ENCODE measurements at regions not wholly inside any gene's neighbourhood (a gene's known extent, or its start where the extent isn't known, plus 50 kb on each side); places are given as distances from the start of the nearest gene placed in this dataset.
"Not testable (repeated sequence)": the region's sequence is repeated elsewhere in the genome, so short reads cannot be mapped to it uniquely, and the experiment has no call there.

- peak; percentile 70 for DNase-seq (ENCODE audit: low read depth)
- in situ Hi-C loops (cut with HindIII; ENCODE audit: low pct_unique_long_range_greater_than_20kb, low sequenced_read_pairs) = no loop called here
Observed at GRCh38 chr6:56842686-56843475, 112.0 kb upstream of the BEND6 start.

DNA sequence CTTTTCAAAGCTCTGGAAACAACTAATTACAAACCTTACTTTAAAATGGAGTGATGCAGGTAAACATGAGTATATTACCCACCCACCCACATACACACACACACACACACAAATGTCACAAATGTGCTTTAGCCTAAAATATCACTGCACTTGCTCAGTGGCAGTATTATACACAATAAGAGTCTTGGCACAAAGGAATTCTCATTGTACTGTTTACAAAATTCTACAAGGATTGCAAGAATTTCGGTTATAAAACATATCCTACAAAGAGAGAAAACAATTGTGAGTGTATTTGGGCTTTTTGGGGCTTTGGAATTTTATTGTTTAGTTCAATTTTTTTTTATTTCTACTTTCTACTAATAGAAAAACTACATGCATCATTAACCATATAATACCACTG lies 113.2 kb upstream of the BEND6 start:
- in situ Hi-C loops (cut with HindIII; ENCODE audit: low pct_unique_long_range_greater_than_20kb, low sequenced_read_pairs) = no loop called here

GRCh38 chr6:56841381-56841749 lies 113.5 kb upstream of the BEND6 start:
- in situ Hi-C loops (cut with HindIII; ENCODE audit: low pct_unique_long_range_greater_than_20kb, low sequenced_read_pairs) = no loop called here
- DNase-seq (ENCODE audit: low read depth) = no peak

More for the DNA sequence above, 113.2 kb upstream of the BEND6 start:
- no peak for DNase-seq (ENCODE audit: low read depth)

DNA sequence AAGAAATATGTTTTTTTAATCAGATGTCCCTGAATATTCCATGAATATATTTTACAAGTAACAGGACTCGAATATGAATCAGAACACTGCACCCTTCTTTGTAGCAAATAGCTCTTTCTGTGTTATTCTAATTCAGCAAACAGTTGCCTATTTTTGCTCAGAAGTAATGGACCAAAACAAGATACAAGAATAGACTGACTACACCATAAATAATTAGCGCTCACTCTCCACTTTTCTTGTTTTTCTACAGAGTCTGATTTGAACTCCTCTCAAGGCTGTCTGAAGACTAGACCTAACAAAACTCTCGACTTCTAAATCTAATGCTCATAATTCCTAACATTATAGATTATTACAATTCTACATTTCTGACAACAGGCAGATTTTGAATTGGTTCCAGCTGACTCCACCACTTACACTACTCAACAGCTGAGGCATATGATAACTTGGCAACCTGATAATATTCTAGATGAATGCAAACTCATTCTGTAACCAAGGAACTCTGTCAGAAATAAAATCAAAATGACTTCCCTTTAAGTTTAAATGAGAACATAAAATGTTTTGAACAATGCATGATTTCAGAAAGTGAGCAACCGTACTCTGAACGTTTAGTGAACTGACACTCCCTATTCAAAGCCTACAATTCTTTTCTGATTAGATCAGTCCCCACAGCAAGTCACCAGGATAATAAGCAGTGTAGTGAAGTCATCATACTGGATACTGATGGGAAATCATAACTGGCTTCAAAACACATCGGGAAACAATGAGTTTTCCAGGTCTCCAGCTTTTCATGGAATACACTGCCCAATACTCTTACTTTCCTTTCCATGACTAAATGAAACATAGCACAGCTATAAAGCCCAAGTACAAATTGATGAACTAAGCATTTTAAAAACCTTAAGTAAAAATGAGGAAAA lies 114.2 kb upstream of the BEND6 start:
- in situ Hi-C loops (cut with HindIII; ENCODE audit: low pct_unique_long_range_greater_than_20kb, low sequenced_read_pairs) = no loop called here
- DNase-seq (ENCODE audit: low read depth) = peak; percentile 75

DNA sequence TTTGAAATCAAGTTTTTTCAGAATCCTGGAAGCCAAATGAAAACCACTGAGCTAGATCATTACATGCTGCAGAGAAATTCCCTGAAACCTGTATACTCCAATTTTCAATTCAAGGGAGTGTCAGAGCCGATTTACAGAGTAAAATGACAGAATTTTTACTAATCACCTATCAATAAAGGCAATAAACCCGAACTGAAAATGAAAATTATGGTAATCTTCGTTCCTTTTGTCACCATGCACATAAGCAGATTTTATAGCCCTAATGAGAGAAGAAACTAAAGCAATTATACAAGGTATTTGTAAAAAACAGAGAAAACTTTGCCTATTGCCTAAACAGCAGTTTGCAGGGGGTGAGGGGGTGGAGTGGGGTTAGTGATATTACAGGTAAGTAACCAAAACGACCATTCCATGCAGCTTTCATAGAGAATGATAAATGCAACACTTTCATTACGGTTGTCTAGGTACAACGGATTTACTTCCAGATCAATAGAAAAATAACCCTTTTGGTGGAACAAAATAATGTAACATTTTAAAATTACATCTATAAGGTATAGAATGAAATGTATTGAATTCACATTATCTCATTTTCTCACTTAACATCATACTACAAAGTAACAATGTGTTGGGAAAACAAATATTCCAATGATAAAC lies 115.2 kb upstream of the BEND6 start:
- no peak for DNase-seq (ENCODE audit: low read depth)
- in situ Hi-C loops (cut with HindIII; ENCODE audit: low pct_unique_long_range_greater_than_20kb, low sequenced_read_pairs) = no loop called here

DNA sequence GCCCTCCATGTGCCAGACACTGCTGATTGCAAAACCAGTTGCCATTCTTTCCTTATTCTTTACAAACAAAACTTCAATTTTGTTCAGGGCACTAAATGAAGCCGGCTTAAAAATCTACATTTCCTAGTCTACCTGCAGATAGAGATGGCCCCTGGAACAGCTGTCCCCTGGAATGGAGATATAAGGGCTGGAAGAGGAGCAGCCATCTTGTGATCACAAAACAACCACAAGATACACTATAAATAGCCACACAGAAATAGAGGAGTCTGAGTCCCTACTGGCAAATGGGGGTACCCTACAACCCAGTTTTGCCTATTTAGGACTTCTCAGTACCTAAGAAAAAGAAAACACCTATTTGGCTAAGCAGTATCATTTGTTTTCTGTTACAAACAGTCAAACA lies 115.9 kb upstream of the BEND6 start:
- in situ Hi-C loops (cut with HindIII; ENCODE audit: low pct_unique_long_range_greater_than_20kb, low sequenced_read_pairs) = no loop called here
- DNase-seq (ENCODE audit: low read depth) = no peak

DNA sequence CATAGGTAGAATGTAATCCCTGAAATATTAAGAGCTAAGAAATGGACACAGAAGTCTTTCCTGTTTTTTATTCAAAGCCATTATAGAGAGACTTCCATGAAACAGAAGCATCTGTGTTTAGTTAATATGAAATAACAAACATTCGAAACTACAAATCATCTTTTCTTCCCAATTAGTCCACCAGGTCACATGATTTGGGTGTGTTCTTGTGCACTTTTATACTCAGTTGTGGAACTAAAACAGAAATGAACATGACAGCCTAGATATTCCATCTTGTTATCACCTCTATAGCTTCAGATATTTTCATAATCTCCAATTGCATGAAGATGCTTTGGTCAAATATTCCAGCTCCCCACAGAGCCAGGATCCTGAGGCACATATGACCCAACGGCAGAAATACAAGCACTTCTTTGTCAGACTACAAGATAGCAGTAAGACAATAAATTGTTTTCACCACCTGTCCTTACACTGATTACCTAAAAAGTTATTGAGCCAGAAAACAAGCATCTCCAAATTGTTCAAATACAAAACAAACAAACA lies 116.8 kb upstream of the BEND6 start:
- DNase-seq (ENCODE audit: low read depth) = no peak
- in situ Hi-C loops (cut with HindIII; ENCODE audit: low pct_unique_long_range_greater_than_20kb, low sequenced_read_pairs) = no loop called here

- in situ Hi-C loops (cut with HindIII; ENCODE audit: low pct_unique_long_range_greater_than_20kb, low sequenced_read_pairs) = no loop called here
- no peak for DNase-seq (ENCODE audit: low read depth)
Observed at GRCh38 chr6:56837322-56837894, 117.5 kb upstream of the BEND6 start.

- in situ Hi-C loops (cut with HindIII; ENCODE audit: low pct_unique_long_range_greater_than_20kb, low sequenced_read_pairs) = no loop called here
- no peak for DNase-seq (ENCODE audit: low read depth)
Observed at GRCh38 chr6:56835612-56836011, 119.3 kb upstream of the BEND6 start.

GRCh38 chr6:56833873-56834272 lies 121.0 kb upstream of the BEND6 start:
- in situ Hi-C loops (cut with HindIII; ENCODE audit: low pct_unique_long_range_greater_than_20kb, low sequenced_read_pairs) = no loop called here

DNA sequence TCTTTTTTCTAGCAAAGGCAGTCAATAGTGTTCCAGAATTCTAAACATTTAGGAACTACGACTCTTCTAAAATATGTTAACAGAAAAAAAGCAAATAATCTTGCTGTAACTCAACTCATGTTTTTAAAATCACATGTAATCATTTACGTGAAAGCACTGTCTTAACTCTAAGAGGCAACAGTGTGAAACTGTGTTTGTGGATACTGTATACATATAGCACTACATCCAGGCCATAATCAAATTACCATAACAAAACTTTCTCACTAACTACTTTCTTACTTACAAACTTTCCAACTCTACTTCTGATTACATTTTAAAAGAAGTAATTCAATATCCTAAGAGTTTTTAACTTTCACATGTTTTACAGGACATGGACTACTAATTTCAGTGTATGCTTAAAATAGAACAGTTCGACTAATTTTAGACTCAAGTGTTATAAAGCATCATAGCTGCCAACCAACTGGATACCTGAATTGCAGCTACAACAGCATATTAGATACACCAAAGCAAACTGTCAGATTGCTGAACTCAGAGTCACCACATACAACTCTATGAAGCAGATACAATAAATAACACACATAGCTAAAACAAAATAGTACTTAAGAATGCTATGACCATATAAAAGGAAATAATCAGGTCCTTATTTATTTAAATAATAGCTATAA lies 121.6 kb upstream of the BEND6 start:
- DNase-seq (ENCODE audit: low read depth) = no peak
- in situ Hi-C loops (cut with HindIII; ENCODE audit: low pct_unique_long_range_greater_than_20kb, low sequenced_read_pairs) = no loop called here

More at GRCh38 chr6:56833873-56834272, 121.0 kb upstream of the BEND6 start:
- DNase-seq (ENCODE audit: low read depth) = no peak

DNA sequence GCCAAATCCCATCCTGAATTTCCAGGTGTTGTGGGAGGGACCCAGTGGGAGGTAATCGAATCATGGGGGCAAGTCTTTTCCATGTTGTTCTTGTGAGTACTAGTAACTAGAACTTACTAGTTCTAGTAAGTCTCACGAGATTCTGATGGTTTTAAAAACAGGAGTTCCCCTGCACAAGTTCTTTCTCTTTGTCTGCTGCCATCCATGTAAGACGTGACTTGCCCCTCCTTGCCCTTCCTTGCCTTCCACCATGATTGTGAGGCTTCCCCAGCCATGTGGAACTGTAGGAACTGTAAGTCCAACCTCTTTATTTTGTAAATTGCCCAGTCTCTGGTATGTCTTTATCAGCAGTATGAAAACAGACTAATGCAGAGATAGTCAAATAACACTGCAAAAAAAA lies 122.7 kb upstream of the BEND6 start:
- in situ Hi-C loops (cut with HindIII; ENCODE audit: low pct_unique_long_range_greater_than_20kb, low sequenced_read_pairs) = no loop called here
- DNase-seq (ENCODE audit: low read depth) = no peak

- in situ Hi-C loops (cut with HindIII; ENCODE audit: low pct_unique_long_range_greater_than_20kb, low sequenced_read_pairs) = no loop called here
- no peak for DNase-seq (ENCODE audit: low read depth)
Observed at GRCh38 chr6:56831334-56831733, 123.6 kb upstream of the BEND6 start.

DNA sequence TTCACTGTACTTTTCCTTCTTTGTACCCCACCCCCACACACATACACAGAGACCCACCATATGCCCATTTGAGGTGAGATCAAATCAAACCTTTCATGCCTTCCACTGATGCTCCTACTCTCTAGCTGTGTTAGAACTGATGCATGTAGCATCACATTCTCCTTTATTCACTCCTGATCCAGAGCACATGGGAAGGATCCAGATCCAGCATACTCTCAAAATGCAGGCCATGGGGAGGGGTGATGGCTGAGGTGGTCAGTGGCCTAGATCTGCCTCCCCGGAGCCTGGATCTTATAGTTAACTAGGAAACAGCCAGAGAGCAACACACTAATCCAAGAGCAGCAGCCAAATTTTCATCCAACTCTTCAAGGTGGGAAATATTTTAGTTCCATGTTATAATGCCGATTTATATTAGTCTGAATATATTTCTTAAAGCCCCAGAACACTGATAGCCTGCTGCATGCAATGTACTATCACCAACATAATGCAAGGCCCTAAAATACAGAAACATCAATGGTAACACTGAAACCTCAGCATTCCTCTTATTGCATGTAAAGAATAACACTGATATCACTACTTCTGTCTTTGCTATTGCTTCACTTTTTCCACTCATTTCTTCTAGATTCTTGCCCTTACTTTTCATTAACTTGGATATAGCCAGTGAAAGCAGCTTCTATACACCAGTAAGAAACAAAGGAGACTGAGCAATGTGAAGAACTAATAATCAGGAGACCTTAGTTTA lies 126.8 kb upstream of the BEND6 start:
- in situ Hi-C loops (cut with HindIII; ENCODE audit: low pct_unique_long_range_greater_than_20kb, low sequenced_read_pairs) = no loop called here
- DNase-seq (ENCODE audit: low read depth) = no peak

- in situ Hi-C loops (cut with HindIII; ENCODE audit: low pct_unique_long_range_greater_than_20kb, low sequenced_read_pairs); DNase-seq (ENCODE audit: low read depth): not testable (repeated sequence)
Observed at GRCh38 chr6:56824431-56824830, 130.5 kb upstream of the BEND6 start.

DNA sequence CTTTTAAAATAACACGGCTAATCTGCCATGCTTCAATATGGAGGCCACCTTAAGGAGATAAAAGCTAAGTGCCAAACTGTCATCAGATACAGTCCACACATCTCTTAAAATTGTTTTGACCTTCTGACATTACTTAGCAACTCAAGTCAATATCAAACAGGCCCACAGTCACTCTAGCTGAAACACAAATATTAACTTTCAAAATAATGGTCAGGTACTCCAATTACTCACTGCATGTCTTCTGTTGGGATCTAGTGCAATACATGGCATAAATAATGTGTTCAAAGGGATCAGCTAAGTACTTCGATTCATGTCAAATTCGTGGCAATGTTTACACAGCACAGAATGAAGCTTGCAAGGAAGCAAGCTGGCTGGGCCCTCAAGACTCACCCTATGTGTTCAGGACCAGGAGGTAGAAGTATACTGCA lies 133.9 kb upstream of the BEND6 start:
- peak; percentile 50 for DNase-seq (ENCODE audit: low read depth)
- in situ Hi-C loops (cut with HindIII; ENCODE audit: low pct_unique_long_range_greater_than_20kb, low sequenced_read_pairs) = no loop called here

- no peak for DNase-seq (ENCODE audit: low read depth)
Observed at GRCh38 chr6:56820060-56820459, 134.8 kb upstream of the BEND6 start.

More at GRCh38 chr6:56820060-56820459, 134.8 kb upstream of the BEND6 start:
- in situ Hi-C loops (cut with HindIII; ENCODE audit: low pct_unique_long_range_greater_than_20kb, low sequenced_read_pairs) = no loop called here

Data from Caki2 (cell line).